ENCODE measurements at regions not wholly inside any gene's neighbourhood (a gene's known extent, or its start where the extent isn't known, plus 50 kb on each side); places are given as distances from the start of the nearest gene placed in this dataset.

DNA sequence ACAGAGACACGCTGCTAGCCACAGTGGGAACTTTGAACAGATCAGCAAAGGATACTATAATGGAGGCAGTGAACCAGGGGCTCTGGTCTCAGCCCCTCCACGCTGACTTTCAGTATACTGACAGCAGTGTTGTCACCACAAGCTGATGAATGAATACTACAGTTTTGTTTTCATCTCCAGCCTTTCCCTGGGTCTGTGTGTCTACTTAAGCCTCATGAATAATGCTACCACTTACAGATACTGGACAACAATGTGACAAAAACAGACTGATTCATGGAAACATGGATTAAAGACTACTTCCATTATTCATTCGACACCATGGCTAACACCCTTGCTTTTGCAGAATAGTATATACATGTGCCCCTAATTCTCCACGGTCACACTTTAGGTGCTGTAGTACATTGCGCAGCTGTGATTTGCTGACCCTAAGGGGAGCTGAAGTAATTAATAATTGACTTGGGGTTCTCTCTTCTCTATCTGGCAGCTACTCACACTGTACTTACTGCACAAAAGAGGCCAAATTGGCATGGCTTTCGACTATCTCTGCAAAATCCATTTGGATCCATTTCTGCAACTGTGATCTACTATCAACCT lies 203.2 kb upstream of the LYPLAL1 start:
- Histone ChIP-seq H3K27ac (ENCODE audit: low read depth, low read length) (no peak overlapping the region), H3K36me3 (ENCODE audit: control insufficient read depth, insufficient read depth, low read length) (no peaks in the 10 kb centered on the region), H3K4me1 (ENCODE audit: control insufficient read depth, insufficient read depth, low read length) (no peaks in the 10 kb centered on the region), H3K9ac (ENCODE audit: low read length) (no peak overlapping the region), H3K4me3 (ENCODE audit: low read length) (no peak overlapping the region), H3K27me3 (ENCODE audit: control insufficient read depth, insufficient read depth, low read length) (no peaks in the 10 kb centered on the region)

DNA sequence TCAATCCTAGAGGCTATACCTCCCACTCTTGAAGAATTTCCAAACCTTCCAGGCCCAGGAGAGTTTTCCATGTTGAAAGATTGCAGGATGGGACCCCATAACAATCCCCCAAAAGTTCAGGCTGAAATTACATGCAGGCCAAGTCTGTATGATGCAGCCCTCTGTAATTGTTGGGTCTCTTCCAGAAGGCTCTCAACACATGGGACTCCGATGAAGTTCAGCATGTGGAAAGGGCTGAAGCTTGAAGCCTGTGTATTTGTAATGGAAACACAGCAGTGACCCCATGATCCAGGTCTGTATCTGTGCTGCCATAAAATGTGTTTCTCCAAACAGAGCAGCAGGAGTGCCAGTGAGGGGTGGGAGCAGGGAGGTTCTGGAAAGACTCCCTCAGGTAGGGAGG lies 202.5 kb upstream of the LYPLAL1 start:
- H3K4me1 ChIP-seq (ENCODE audit: control insufficient read depth, insufficient read depth, low read length), result no peaks in the 10 kb centered on the region
- no peak overlapping the region for H3K9ac ChIP-seq (ENCODE audit: low read length)
- H3K27ac ChIP-seq (ENCODE audit: low read depth, low read length), result no peak overlapping the region
- no peaks in the 10 kb centered on the region for H3K36me3 ChIP-seq (ENCODE audit: control insufficient read depth, insufficient read depth, low read length)
- H3K27me3 ChIP-seq (ENCODE audit: control insufficient read depth, insufficient read depth, low read length), result no peaks in the 10 kb centered on the region
- no peak overlapping the region for H3K4me3 ChIP-seq (ENCODE audit: low read length)

DNA sequence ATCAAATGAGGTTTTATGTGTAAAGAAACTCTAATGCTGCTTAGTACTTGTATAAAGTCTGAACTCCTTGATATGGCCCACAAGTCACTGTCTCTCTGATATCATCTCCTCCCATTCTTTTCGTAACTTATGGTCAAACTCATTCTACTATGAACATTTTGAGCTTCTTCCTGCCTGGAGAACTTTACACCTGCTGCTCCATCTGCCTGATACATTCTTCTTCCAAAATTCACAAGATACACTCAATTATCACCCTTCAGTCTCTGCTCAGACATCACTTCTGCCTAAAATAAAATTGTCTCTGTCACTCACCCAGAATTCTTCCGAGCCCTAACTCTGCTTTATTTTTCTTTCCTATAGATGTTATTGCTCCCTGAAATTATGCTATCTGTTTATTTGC lies 192.8 kb upstream of the LYPLAL1 start:
- H3K36me3 ChIP-seq (ENCODE audit: control insufficient read depth, insufficient read depth, low read length), result no peaks in the 10 kb centered on the region

DNA sequence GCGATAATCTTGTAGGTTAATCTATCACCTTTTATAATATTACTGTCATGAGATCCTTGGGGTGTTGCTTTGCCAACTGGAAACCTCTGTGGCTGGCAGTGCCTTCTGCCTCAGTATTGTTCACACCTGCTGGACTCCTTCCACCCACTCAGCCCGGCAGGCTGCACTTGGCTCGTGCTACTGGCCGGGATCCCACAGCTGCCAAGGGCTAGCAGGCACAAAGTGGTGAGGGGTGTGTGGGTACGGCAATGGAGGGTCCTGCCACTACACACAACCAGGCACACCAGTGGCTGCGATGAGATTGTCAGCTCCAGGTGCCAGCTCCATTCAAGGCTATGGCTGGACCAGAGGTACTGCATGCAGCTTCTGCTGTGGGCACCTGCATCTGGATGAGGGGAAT lies 191.2 kb upstream of the LYPLAL1 start:
- Histone ChIP-seq H3K27ac (ENCODE audit: low read depth, low read length) (no peak overlapping the region), H3K9ac (ENCODE audit: low read length) (no peak overlapping the region), H3K27me3 (ENCODE audit: control insufficient read depth, insufficient read depth, low read length) (no peaks in the 10 kb centered on the region), H3K4me3 (ENCODE audit: low read length) (no peak overlapping the region), H3K36me3 (ENCODE audit: control insufficient read depth, insufficient read depth, low read length) (no peaks in the 10 kb centered on the region), H3K4me1 (ENCODE audit: control insufficient read depth, insufficient read depth, low read length) (no peaks in the 10 kb centered on the region)

More for the DNA sequence above, 192.8 kb upstream of the LYPLAL1 start:
- Histone ChIP-seq H3K9ac (ENCODE audit: low read length) (no peak overlapping the region), H3K4me3 (ENCODE audit: low read length) (no peak overlapping the region), H3K27me3 (ENCODE audit: control insufficient read depth, insufficient read depth, low read length) (no peaks in the 10 kb centered on the region), H3K4me1 (ENCODE audit: control insufficient read depth, insufficient read depth, low read length) (no peaks in the 10 kb centered on the region), H3K27ac (ENCODE audit: low read depth, low read length) (no peak overlapping the region)

DNA sequence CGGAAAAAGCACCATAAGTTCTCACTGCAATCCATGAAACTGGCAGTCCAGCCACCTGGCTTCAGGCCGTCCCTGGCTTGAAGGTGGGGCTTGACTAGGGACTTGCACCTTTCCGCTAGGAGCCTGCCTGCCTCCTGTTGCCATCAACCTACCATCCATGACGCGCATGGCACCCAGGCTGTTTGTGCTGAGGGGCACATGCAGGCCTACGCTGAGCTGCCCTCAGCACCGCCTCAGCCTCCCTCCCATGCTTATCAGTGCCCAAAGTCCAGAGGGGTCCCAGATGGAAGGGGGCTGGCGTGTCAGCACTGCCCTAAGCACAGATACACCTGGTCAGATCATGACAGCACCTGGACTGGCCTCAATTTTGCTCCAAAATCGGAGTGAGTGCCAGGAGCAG lies 190.2 kb upstream of the LYPLAL1 start:
- H3K27me3 ChIP-seq (ENCODE audit: control insufficient read depth, insufficient read depth, low read length), result no peaks in the 10 kb centered on the region
- H3K4me1 ChIP-seq (ENCODE audit: control insufficient read depth, insufficient read depth, low read length), result no peaks in the 10 kb centered on the region
- no peak overlapping the region for H3K4me3 ChIP-seq (ENCODE audit: low read length)
- H3K36me3 ChIP-seq (ENCODE audit: control insufficient read depth, insufficient read depth, low read length), result no peaks in the 10 kb centered on the region
- H3K27ac ChIP-seq (ENCODE audit: low read depth, low read length), result no peak overlapping the region
- no peak overlapping the region for H3K9ac ChIP-seq (ENCODE audit: low read length)

DNA sequence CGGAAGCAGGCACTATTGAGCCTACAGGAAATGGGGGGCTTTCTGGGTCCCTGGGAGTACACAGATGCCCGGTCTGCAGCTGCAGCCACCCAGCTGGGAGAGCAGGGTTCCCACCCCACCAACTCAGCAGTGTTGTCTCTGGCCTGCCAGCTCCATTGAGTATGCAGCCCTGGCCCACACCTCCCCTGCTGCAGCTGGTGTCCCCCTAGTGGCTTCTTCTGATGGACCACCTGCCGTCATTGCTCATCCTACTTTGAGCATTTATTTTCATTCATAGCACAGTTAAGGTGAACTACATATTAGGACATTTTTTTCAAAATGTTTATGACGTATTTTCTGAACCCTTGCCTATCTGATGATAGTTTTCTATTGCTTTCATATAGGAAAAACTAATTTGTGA lies 189.8 kb upstream of the LYPLAL1 start:
- no peaks in the 10 kb centered on the region for H3K36me3 ChIP-seq (ENCODE audit: control insufficient read depth, insufficient read depth, low read length)
- no peak overlapping the region for H3K9ac ChIP-seq (ENCODE audit: low read length)
- H3K4me1 ChIP-seq (ENCODE audit: control insufficient read depth, insufficient read depth, low read length), result no peaks in the 10 kb centered on the region
- H3K4me3 ChIP-seq (ENCODE audit: low read length), result no peak overlapping the region
- no peaks in the 10 kb centered on the region for H3K27me3 ChIP-seq (ENCODE audit: control insufficient read depth, insufficient read depth, low read length)
- no peak overlapping the region for H3K27ac ChIP-seq (ENCODE audit: low read depth, low read length)

DNA sequence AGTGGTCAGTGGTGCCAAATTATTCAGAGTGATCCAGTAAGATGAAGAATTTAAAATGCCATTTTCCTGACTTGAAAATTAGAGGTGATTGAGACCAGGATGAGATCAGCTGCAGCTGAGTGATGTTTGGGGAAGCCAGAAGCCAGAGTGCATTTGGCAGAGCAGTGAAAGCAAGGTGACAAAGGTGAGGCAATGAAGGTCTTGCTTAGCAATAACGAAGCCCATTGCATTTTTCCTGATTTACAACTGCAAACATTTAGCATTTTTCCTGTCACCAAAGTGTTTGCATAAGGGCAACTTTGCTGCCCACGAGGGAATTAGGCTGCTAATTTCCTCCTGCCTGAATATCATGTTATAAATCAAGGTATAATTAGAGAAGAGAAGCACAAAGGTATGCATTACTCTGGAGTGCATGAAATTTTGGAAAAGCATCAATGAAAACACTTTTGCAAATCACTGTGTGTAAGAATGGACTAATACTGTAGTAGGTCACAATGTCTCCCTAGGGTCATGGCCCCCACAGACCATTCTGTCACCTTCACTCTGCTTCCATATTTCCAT lies 188.2 kb upstream of the LYPLAL1 start:
- Histone ChIP-seq H3K4me1 (ENCODE audit: control insufficient read depth, insufficient read depth, low read length) (no peaks in the 10 kb centered on the region), H3K9ac (ENCODE audit: low read length) (no peak overlapping the region), H3K27me3 (ENCODE audit: control insufficient read depth, insufficient read depth, low read length) (no peaks in the 10 kb centered on the region), H3K4me3 (ENCODE audit: low read length) (no peak overlapping the region), H3K27ac (ENCODE audit: low read depth, low read length) (no peak overlapping the region), H3K36me3 (ENCODE audit: control insufficient read depth, insufficient read depth, low read length) (no peaks in the 10 kb centered on the region)

DNA sequence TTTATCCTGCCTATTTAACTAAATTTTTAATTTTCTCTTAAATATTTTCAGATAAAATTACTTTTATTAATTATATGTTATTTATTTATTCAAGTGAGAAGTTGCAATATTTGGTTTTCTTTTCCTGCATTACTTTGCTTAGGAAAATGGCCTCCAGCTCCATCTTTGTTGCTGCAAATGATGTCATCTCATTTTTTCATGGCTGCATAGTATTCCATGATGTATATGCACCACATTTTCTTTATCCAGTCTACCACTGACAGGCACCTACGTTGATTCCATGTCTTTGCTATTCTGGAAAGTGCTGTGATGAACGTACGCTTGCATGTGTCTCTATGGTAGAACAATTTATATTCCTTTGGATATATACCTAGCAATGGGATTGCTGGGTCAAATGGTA lies 186.9 kb upstream of the LYPLAL1 start:
- Histone ChIP-seq H3K4me3 (ENCODE audit: low read length) (no peak overlapping the region), H3K27me3 (ENCODE audit: control insufficient read depth, insufficient read depth, low read length) (no peaks in the 10 kb centered on the region), H3K27ac (ENCODE audit: low read depth, low read length) (no peak overlapping the region), H3K4me1 (ENCODE audit: control insufficient read depth, insufficient read depth, low read length) (no peaks in the 10 kb centered on the region), H3K36me3 (ENCODE audit: control insufficient read depth, insufficient read depth, low read length) (no peaks in the 10 kb centered on the region), H3K9ac (ENCODE audit: low read length) (no peak overlapping the region)

DNA sequence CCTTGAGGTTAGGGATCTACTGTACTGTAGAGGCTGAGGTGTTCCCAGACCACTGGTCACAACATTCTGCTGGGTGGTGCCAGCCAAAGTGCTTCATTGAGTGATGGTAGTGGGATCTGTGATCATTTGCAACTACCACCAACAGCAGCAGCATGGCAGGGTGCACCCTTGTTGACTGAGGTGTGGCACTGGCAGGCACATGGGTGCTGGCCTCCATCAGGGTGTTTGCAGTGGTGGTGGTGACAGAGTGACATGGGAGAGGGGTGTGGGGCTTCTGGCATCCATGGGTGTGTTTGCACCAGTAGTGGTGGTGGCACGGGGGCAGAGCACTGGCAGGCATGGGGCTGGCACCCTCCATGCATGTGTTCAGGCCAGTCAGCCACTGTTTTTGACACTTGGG lies 183.7 kb upstream of the LYPLAL1 start:
- no peaks in the 10 kb centered on the region for H3K4me1 ChIP-seq (ENCODE audit: control insufficient read depth, insufficient read depth, low read length)
- no peak overlapping the region for H3K4me3 ChIP-seq (ENCODE audit: low read length)
- no peaks in the 10 kb centered on the region for H3K27me3 ChIP-seq (ENCODE audit: control insufficient read depth, insufficient read depth, low read length)
- no peaks in the 10 kb centered on the region for H3K36me3 ChIP-seq (ENCODE audit: control insufficient read depth, insufficient read depth, low read length)
- H3K9ac ChIP-seq (ENCODE audit: low read length), result no peak overlapping the region
- H3K27ac ChIP-seq (ENCODE audit: low read depth, low read length), result no peak overlapping the region

DNA sequence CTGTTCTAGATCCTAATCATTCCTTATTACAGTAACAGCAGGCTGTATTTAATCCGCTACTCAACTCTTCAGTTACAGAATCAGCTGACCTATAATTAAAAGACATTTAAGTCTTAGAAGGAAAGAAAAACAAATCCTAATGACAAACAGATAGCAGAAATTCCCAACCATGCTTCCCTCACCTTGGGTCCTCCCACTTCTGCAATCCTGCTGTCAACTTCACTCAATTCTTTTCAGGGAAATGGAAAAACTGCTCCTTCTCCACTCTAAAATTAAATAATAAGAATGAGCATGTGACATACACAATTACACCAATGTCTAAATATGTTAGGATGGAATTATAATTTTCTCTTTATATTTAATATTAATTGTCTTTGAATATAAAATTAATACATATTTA lies 182.6 kb upstream of the LYPLAL1 start:
- H3K27me3 ChIP-seq (ENCODE audit: control insufficient read depth, insufficient read depth, low read length), result no peaks in the 10 kb centered on the region
- no peaks in the 10 kb centered on the region for H3K36me3 ChIP-seq (ENCODE audit: control insufficient read depth, insufficient read depth, low read length)
- no peak overlapping the region for H3K4me3 ChIP-seq (ENCODE audit: low read length)
- no peak overlapping the region for H3K27ac ChIP-seq (ENCODE audit: low read depth, low read length)
- H3K4me1 ChIP-seq (ENCODE audit: control insufficient read depth, insufficient read depth, low read length), result no peaks in the 10 kb centered on the region
- no peak overlapping the region for H3K9ac ChIP-seq (ENCODE audit: low read length)

DNA sequence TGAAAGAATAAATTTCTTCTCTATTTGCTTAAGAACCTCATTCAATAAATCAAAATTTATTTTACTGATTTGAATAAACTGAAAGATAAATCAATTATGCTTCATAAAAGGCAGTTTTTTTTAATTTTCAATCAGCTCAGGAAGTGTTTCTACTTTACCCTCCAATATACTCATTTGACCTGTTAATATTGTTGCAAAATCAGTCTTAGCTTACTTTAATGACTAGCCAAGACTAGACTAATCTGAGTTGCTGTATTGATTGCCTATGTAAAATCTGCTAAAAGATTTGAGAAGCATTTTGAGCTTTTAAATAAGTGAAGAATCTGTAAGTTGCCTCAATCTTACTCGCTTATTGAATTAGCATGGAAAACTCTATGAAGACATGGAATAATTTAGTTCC lies 179.1 kb upstream of the LYPLAL1 start:
- Histone ChIP-seq H3K4me3 (ENCODE audit: low read length) (no peak overlapping the region), H3K27me3 (ENCODE audit: control insufficient read depth, insufficient read depth, low read length) (no peaks in the 10 kb centered on the region), H3K4me1 (ENCODE audit: control insufficient read depth, insufficient read depth, low read length) (no peaks in the 10 kb centered on the region), H3K36me3 (ENCODE audit: control insufficient read depth, insufficient read depth, low read length) (no peaks in the 10 kb centered on the region), H3K9ac (ENCODE audit: low read length) (no peak overlapping the region), H3K27ac (ENCODE audit: low read depth, low read length) (no peak overlapping the region)

DNA sequence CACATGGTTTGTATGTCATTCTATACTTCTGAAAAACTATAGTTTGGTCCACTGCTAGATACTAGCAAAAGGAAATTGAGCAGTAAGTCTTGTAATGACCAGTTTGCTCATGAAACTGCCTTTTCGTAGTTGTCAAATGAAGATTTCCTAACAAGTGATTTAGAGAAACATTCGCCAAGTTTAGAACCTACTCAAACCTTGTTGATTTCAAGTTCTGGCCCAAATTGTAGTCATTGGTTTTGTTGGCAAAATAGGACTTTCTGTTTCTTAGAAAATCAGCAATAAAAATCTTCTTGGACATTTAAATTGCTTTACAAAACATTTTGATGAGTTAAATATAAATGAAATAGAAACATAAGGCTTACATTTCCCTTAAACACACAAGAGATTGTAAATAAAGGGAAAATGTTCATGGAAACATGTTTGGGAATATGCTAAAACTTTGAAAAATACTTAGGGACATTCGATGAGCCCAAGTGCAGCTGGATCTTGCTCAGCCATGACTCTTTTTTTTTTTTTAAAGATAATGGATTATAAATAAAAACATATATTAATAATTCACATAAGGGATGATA lies 178.5 kb upstream of the LYPLAL1 start:
- Histone ChIP-seq H3K36me3 (ENCODE audit: control insufficient read depth, insufficient read depth, low read length) (no peaks in the 10 kb centered on the region), H3K4me3 (ENCODE audit: low read length) (no peak overlapping the region), H3K9ac (ENCODE audit: low read length) (no peak overlapping the region), H3K27ac (ENCODE audit: low read depth, low read length) (no peak overlapping the region), H3K4me1 (ENCODE audit: control insufficient read depth, insufficient read depth, low read length) (no peaks in the 10 kb centered on the region), H3K27me3 (ENCODE audit: control insufficient read depth, insufficient read depth, low read length) (no peaks in the 10 kb centered on the region)

DNA sequence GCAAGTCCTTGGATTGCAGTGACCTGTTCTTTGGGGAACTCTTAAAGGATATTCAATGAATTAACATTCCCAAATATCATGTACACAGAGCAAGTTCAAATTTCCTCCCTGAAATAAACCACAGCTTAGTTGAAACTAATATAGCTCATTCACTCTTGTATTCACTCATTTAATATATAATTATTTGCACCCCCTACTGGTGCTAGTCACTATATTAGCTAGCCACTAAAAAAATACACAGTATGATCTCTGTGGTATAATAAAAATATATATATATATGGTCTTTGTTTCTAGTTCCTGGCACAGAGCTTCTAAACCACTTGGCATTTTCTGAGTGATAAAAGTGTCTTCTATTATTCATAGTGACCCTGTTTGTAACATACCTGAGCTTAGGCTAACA lies 177.3 kb upstream of the LYPLAL1 start:
- Histone ChIP-seq H3K4me1 (ENCODE audit: control insufficient read depth, insufficient read depth, low read length) (no peaks in the 10 kb centered on the region), H3K4me3 (ENCODE audit: low read length) (no peak overlapping the region), H3K27me3 (ENCODE audit: control insufficient read depth, insufficient read depth, low read length) (no peaks in the 10 kb centered on the region), H3K36me3 (ENCODE audit: control insufficient read depth, insufficient read depth, low read length) (no peaks in the 10 kb centered on the region), H3K27ac (ENCODE audit: low read depth, low read length) (no peak overlapping the region), H3K9ac (ENCODE audit: low read length) (no peak overlapping the region)

Data from rectal smooth muscle tissue (tissue), 1 donor.